GM19193 (cell line): ENCODE measurements at regions not wholly inside any gene's neighbourhood (a gene's known extent, or its start where the extent isn't known, plus 50 kb on each side); places are given as distances from the start of the nearest gene placed in this dataset.

Experiments
- POLR2A ChIP-seq: IDR thresholded peaks from 4 replicates; pipeline ENCODE4 v1.6.1; 2011; ENCODE audit not compliant: insufficient read depth, insufficient read length; ENCODE audit errors: extremely low read depth

- no peak for TF ChIP-seq POLR2A
Measured at GRCh38 chr22:22348815-22349454, 104.3 kb downstream of the VPREB1 start.

- no peak for TF ChIP-seq POLR2A
Measured at GRCh38 chr22:22349455-22349836, 104.9 kb downstream of the VPREB1 start.

GRCh38 chr22:22351366-22351765, 106.8 kb downstream of the VPREB1 start:
- no peak for TF ChIP-seq POLR2A

GRCh38 chr22:22352371-22352999, 107.9 kb downstream of the VPREB1 start:
- no peak for TF ChIP-seq POLR2A

- no peak for TF ChIP-seq POLR2A
Measured at GRCh38 chr22:22355096-22355834, 110.7 kb downstream of the VPREB1 start.

GRCh38 chr22:22357024-22357883, 112.7 kb downstream of the VPREB1 start:
- no peak for TF ChIP-seq POLR2A

- no peak for TF ChIP-seq POLR2A
Measured at GRCh38 chr22:22358152-22358551, 113.6 kb downstream of the VPREB1 start.

GRCh38 chr22:22358686-22359085, 114.1 kb downstream of the VPREB1 start:
- TF ChIP-seq POLR2A: no peak

- TF ChIP-seq POLR2A: no peak
Measured at GRCh38 chr22:22359465-22359864, 114.9 kb downstream of the VPREB1 start.

- TF ChIP-seq POLR2A: no peak
Measured at GRCh38 chr22:22360014-22360413, 115.4 kb downstream of the VPREB1 start.

GRCh38 chr22:22362311-22362710, 117.7 kb downstream of the VPREB1 start:
- TF ChIP-seq POLR2A: no peak

- no peak for TF ChIP-seq POLR2A
Measured at GRCh38 chr22:22362936-22363335, 118.3 kb downstream of the VPREB1 start.

- TF ChIP-seq POLR2A: no peak
Measured at GRCh38 chr22:22364207-22364606, 119.6 kb downstream of the VPREB1 start.

- TF ChIP-seq POLR2A: no peak
Measured at GRCh38 chr22:22366537-22366936, 122.0 kb downstream of the VPREB1 start.

GRCh38 chr22:22368516-22368915, 123.9 kb downstream of the VPREB1 start:
- no peak for TF ChIP-seq POLR2A
